HepG2 (cell line): ENCODE measurements at regions not wholly inside any gene's neighbourhood (a gene's known extent, or its start where the extent isn't known, plus 50 kb on each side); places are given as distances from the start of the nearest gene placed in this dataset.

ENCODE experiments used
- CEBPB ChIP-seq: IDR thresholded peaks from 2 replicates; pipeline ENCODE4 v1.6.1; 2011; ENCODE audit warnings: low read depth, low read length, improper control_type of control experiment, borderline replicate concordance
- KDM1A ChIP-seq: IDR thresholded peaks from 2 replicates; pipeline ENCODE4 v1.6.1; 2016; ENCODE audit warnings: missing compliant biosample characterization
- SIX1 ChIP-seq: sonication (generic); formaldehyde crosslinking; IDR thresholded peaks from 2 replicates; pipeline ENCODE4 v1.4.0; 2020; ENCODE audit warnings: missing genetic modification reagents, borderline replicate concordance
- SP4 ChIP-seq: sonication (generic); formaldehyde crosslinking; IDR thresholded peaks from 2 replicates; pipeline ENCODE4 v1.8.1; 2023; ENCODE audit warnings: mild to moderate bottlenecking, missing genetic modification reagents
- STAT6 ChIP-seq: sonication (generic); formaldehyde crosslinking; IDR thresholded peaks from 2 replicates; pipeline ENCODE4 v1.4.0; 2020; ENCODE audit warnings: missing genetic modification reagents, mild to moderate bottlenecking, borderline replicate concordance
- ZNF274 ChIP-seq: sonication (generic); formaldehyde crosslinking; IDR thresholded peaks from 2 replicates; pipeline ENCODE4 v1.5.1; 2020; ENCODE audit warnings: mild to moderate bottlenecking, missing genetic modification reagents
- ZNF660 ChIP-seq: sonication (generic); formaldehyde crosslinking; IDR thresholded peaks from 2 replicates; pipeline ENCODE4 v1.5.1; 2020; ENCODE audit warnings: mild to moderate bottlenecking, low read depth, missing genetic modification reagents, borderline replicate concordance
- ZNF749 ChIP-seq: sonication (generic); formaldehyde crosslinking; IDR thresholded peaks from 2 replicates; pipeline ENCODE4 v1.8.0; 2022; ENCODE audit warnings: mild to moderate bottlenecking, missing genetic modification reagents, moderate library complexity, borderline replicate concordance
- TF ChIP-seq, protein P1 (sequence below): sonication (generic); formaldehyde crosslinking; IDR thresholded peaks from 2 replicates; pipeline ENCODE4 v1.5.0; 2020; ENCODE audit warnings: mild to moderate bottlenecking, missing genetic modification reagents, moderate library complexity
- TF ChIP-seq, protein P2 (sequence below): sonication (generic); formaldehyde crosslinking; IDR thresholded peaks from 2 replicates; pipeline ENCODE4 v1.4.0; 2020; ENCODE audit warnings: missing genetic modification reagents
- TF ChIP-seq, protein P3 (sequence below): sonication (generic); formaldehyde crosslinking; IDR thresholded peaks from 2 replicates; pipeline ENCODE4 v1.8.0; 2022; ENCODE audit warnings: missing genetic modification reagents, low read depth, mild to moderate bottlenecking, borderline replicate concordance

- TF ChIP-seq CEBPB = no peak
- TF ChIP-seq, protein P1, sequence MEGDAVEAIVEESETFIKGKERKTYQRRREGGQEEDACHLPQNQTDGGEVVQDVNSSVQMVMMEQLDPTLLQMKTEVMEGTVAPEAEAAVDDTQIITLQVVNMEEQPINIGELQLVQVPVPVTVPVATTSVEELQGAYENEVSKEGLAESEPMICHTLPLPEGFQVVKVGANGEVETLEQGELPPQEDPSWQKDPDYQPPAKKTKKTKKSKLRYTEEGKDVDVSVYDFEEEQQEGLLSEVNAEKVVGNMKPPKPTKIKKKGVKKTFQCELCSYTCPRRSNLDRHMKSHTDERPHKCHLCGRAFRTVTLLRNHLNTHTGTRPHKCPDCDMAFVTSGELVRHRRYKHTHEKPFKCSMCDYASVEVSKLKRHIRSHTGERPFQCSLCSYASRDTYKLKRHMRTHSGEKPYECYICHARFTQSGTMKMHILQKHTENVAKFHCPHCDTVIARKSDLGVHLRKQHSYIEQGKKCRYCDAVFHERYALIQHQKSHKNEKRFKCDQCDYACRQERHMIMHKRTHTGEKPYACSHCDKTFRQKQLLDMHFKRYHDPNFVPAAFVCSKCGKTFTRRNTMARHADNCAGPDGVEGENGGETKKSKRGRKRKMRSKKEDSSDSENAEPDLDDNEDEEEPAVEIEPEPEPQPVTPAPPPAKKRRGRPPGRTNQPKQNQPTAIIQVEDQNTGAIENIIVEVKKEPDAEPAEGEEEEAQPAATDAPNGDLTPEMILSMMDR = no peak
- no peak for TF ChIP-seq ZNF274 (CRISPR knock-in tag)
- no peak for TF ChIP-seq SIX1 (CRISPR knock-in tag)
- TF ChIP-seq, protein P2, sequence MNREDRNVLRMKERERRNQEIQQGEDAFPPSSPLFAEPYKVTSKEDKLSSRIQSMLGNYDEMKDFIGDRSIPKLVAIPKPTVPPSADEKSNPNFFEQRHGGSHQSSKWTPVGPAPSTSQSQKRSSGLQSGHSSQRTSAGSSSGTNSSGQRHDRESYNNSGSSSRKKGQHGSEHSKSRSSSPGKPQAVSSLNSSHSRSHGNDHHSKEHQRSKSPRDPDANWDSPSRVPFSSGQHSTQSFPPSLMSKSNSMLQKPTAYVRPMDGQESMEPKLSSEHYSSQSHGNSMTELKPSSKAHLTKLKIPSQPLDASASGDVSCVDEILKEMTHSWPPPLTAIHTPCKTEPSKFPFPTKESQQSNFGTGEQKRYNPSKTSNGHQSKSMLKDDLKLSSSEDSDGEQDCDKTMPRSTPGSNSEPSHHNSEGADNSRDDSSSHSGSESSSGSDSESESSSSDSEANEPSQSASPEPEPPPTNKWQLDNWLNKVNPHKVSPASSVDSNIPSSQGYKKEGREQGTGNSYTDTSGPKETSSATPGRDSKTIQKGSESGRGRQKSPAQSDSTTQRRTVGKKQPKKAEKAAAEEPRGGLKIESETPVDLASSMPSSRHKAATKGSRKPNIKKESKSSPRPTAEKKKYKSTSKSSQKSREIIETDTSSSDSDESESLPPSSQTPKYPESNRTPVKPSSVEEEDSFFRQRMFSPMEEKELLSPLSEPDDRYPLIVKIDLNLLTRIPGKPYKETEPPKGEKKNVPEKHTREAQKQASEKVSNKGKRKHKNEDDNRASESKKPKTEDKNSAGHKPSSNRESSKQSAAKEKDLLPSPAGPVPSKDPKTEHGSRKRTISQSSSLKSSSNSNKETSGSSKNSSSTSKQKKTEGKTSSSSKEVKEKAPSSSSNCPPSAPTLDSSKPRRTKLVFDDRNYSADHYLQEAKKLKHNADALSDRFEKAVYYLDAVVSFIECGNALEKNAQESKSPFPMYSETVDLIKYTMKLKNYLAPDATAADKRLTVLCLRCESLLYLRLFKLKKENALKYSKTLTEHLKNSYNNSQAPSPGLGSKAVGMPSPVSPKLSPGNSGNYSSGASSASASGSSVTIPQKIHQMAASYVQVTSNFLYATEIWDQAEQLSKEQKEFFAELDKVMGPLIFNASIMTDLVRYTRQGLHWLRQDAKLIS (CRISPR knock-in tag) = no peak
- TF ChIP-seq ZNF660 (CRISPR knock-in tag) = no peak
- no peak for TF ChIP-seq ZNF749
- TF ChIP-seq, protein P3, sequence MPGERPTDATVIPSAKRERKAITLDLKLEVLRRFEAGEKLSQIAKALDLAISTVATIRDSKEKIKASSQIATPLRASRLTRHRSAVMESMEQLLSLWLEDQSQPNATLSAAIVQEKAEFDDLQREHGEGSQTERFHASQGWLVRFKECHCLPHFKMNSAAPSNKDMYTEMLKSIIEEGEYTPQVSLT (CRISPR knock-in tag) = no peak
- no peak for TF ChIP-seq KDM1A (CRISPR knock-in tag)
- TF ChIP-seq SP4 (CRISPR knock-in tag) = no peak
- no peak for TF ChIP-seq STAT6 (CRISPR knock-in tag)
These were observed 116.6 kb upstream of the LGSN start for GRCh38 chr6:63436356-63436755.
